Fibroblast of lung (primary cell): ENCODE measurements at regions not wholly inside any gene's neighbourhood (a gene's known extent, or its start where the extent isn't known, plus 50 kb on each side); places are given as distances from the start of the nearest gene placed in this dataset.

Source experiments
- DNase-seq, 2 donors: peaks; one replicate each; pipeline versions ENCODE4 v3.0.0 to v3.0.0-alpha.2; 2010; ENCODE audit warnings: low read depth in 2 of 2
- H2AFZ ChIP-seq: 2 replicates; pipeline ENCODE4 v1.5.1; 2012; ENCODE audit warnings: low read length, control low read depth, inconsistent platforms
- H3K27ac ChIP-seq: 2 replicates; pipeline ENCODE4 v1.5.1; 2011; ENCODE audit warnings: low read length, control low read depth; ENCODE audit not compliant: insufficient read depth
- H3K27me3 ChIP-seq: 2 replicates; pipeline ENCODE4 v1.5.1; 2011; ENCODE audit warnings: mild to moderate bottlenecking, low read length; ENCODE audit not compliant: control insufficient read depth, insufficient read depth
- H3K36me3 ChIP-seq: 2 replicates; pipeline ENCODE4 v1.5.1; 2011; ENCODE audit warnings: low read length; ENCODE audit not compliant: control insufficient read depth, insufficient read depth
- H3K4me1 ChIP-seq: 2 replicates; pipeline ENCODE4 v1.5.1; 2011; ENCODE audit warnings: low read length; ENCODE audit not compliant: control insufficient read depth, insufficient read depth; ENCODE audit errors: extremely low read depth
- H3K4me2 ChIP-seq: 2 replicates; pipeline ENCODE4 v1.5.1; 2011; ENCODE audit warnings: low read length, control low read depth; ENCODE audit not compliant: insufficient read depth; ENCODE audit errors: extremely low read depth
- H3K4me3 ChIP-seq, 4 experiments: fragments of 200-600 bp in 1 of 4; sonication (generic) in 1 of 4; replicated peaks in 1 of 4; 2 replicates each; pipeline ENCODE4 v1.5.1; 2011 to 2016; ENCODE audit warnings: low read length in 4 of 4, low read depth in 3 of 4, mild to moderate bottlenecking in 3 of 4, control low read depth in 2 of 4, inconsistent platforms in 1 of 4, mixed read lengths in 1 of 4; ENCODE audit not compliant: insufficient read depth in 1 of 4; ENCODE audit errors: control extremely low read depth in 1 of 4
- H3K79me2 ChIP-seq: 2 replicates; pipeline ENCODE4 v1.5.1; 2012; ENCODE audit warnings: mild to moderate bottlenecking, low read length, inconsistent platforms; ENCODE audit not compliant: control insufficient read depth, insufficient read depth
- H3K9ac ChIP-seq: 2 replicates; pipeline ENCODE4 v1.5.1; 2011; ENCODE audit warnings: mild to moderate bottlenecking, low read length, control low read depth; ENCODE audit not compliant: insufficient read depth
- H3K9me3 ChIP-seq: 2 replicates; pipeline ENCODE4 v1.5.1; 2012; ENCODE audit warnings: low read depth, low read length; ENCODE audit not compliant: control insufficient read depth, insufficient read depth
- H4K20me1 ChIP-seq: 2 replicates; pipeline ENCODE4 v1.5.1; 2011; ENCODE audit warnings: low read length; ENCODE audit not compliant: control insufficient read depth, insufficient read depth; ENCODE audit errors: extremely low read depth
- CTCF ChIP-seq, 2 donors: IDR thresholded peaks in 1 of 2; conservative IDR thresholded peaks in 1 of 2; 1 replicate in 1 of 2; 2 replicates in 1 of 2; pipeline ENCODE4 v1.5.1; 2011 to 2012; ENCODE audit warnings: low read length in 2 of 2, control low read depth in 1 of 2, inconsistent platforms in 1 of 2, low read depth in 1 of 2, mild to moderate bottlenecking in 1 of 2
- EZH2 ChIP-seq: IDR thresholded peaks from 2 replicates; pipeline ENCODE4 v1.5.1; 2012; ENCODE audit warnings: low read length, control low read depth, mild to moderate bottlenecking; ENCODE audit errors: missing control alignments

- no peak overlapping the region for H3K4me3 ChIP-seq
- H3K4me2 ChIP-seq = no peak overlapping the region
- DNase-seq = peak in 1 of 2 donors; percentile 14
- no peaks in the 10 kb centered on the region for H3K9me3 ChIP-seq
- no peaks in the 10 kb centered on the region for H3K4me1 ChIP-seq
- H3K9ac ChIP-seq = no peak overlapping the region
- no peak for TF ChIP-seq CTCF (conservative IDR thresholded peaks at IDR 0.05 in 1 of 2, IDR thresholded peaks at IDR 0.05 in 1 of 2; ENCODE audit: low read depth in 1 of 2, low read length in 2 of 2)
- TF ChIP-seq EZH2 = no peak
- no peak overlapping the region for H3K27ac ChIP-seq
- no peaks in the 10 kb centered on the region for H3K27me3 ChIP-seq
- no peaks in the 10 kb centered on the region for H4K20me1 ChIP-seq
- no peaks in the 10 kb centered on the region for H3K79me2 ChIP-seq
- H2AFZ ChIP-seq = no peak overlapping the region
- no peaks in the 10 kb centered on the region for H3K36me3 ChIP-seq
Observed at GRCh38 chr5:67383451-67383850, 186.9 kb upstream of the CD180 start.

- H3K79me2 ChIP-seq = no peaks in the 10 kb centered on the region
- no peak overlapping the region for H2AFZ ChIP-seq
- H3K36me3 ChIP-seq = no peaks in the 10 kb centered on the region
- no peak overlapping the region for H3K27ac ChIP-seq
- H3K9ac ChIP-seq = no peak overlapping the region
- no peak for TF ChIP-seq EZH2
- no peak for TF ChIP-seq CTCF (conservative IDR thresholded peaks at IDR 0.05 in 1 of 2, IDR thresholded peaks at IDR 0.05 in 1 of 2; ENCODE audit: low read depth in 1 of 2, low read length in 2 of 2)
- no peaks in the 10 kb centered on the region for H4K20me1 ChIP-seq
- H3K4me2 ChIP-seq = no peak overlapping the region
- no peaks in the 10 kb centered on the region for H3K4me1 ChIP-seq
- DNase-seq = no peak
- H3K4me3 ChIP-seq = no peak overlapping the region
- H3K27me3 ChIP-seq = no peaks in the 10 kb centered on the region
- H3K9me3 ChIP-seq = no peaks in the 10 kb centered on the region
Observed at GRCh38 chr5:67381236-67381880, 184.8 kb upstream of the CD180 start.

- Histone ChIP-seq H3K4me3 (no peak overlapping the region), H3K9ac (no peak overlapping the region), H3K36me3 (no peaks in the 10 kb centered on the region), H3K4me1 (no peaks in the 10 kb centered on the region), H3K79me2 (no peaks in the 10 kb centered on the region), H2AFZ (no peak overlapping the region), H4K20me1 (no peaks in the 10 kb centered on the region), H3K4me2 (no peak overlapping the region), H3K9me3 (no peaks in the 10 kb centered on the region), H3K27ac (no peak overlapping the region), H3K27me3 (no peaks in the 10 kb centered on the region)
- TF ChIP-seq CTCF (conservative IDR thresholded peaks at IDR 0.05 in 1 of 2, IDR thresholded peaks at IDR 0.05 in 1 of 2; ENCODE audit: low read depth in 1 of 2, low read length in 2 of 2) (no peak), EZH2 (no peak)
- no peak for DNase-seq
Observed at GRCh38 chr5:67380431-67380830, 183.8 kb upstream of the CD180 start.
